ENCODE measurements at regions not wholly inside any gene's neighbourhood (a gene's known extent, or its start where the extent isn't known, plus 50 kb on each side); places are given as distances from the start of the nearest gene placed in this dataset.

DNA sequence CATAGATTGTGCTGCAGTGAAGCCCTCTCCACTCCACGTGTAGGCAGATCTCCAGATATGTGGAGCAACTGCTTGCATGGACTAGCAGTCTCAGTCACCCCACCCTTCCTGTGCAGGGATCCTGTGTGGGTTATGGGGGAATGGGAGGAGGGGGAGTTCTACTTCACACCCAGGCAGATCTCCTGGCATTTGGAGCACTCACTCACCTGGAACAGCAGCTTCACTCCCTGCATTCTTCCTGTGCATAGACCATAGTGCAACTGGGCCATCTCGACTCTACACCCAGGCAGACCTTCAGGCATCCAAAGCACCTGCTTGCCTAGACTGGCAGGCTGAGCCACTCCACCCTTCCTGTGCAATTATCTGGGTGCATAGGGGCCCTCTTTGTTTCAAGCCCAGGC, 96.0 kb upstream of the PCED1B start:
- TF ChIP-seq CTCF (IDR thresholded peaks at IDR 0.05) (no peak), POLR2A (IDR thresholded peaks at IDR 0.05) (no peak)

Data from thyroid gland (tissue), 4 donors.